ENCODE measurements at regions not wholly inside any gene's neighbourhood (a gene's known extent, or its start where the extent isn't known, plus 50 kb on each side); places are given as distances from the start of the nearest gene placed in this dataset.

DNA sequence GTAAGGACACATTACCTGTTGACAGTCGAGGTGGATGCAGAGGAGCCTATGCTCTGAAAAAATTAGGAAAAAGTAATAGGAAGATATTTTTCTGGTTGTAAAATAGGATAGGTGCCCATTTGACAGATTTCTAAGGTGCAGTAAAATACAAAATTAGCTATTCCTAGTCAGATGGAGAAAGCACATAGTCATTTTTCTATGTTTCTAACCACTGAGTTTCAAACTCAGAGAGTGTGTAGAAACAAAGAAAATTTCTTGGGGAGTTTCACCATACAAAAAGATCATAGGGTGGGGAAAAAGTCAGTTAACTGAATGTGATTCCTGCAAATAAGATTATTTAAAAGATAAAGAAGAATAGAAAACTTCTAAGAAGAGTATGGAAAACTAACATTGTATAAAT, 666.9 kb downstream of the KCNT2 start:
- H3K27ac ChIP-seq = no peak overlapping the region
- no peak overlapping the region for H3K4me3 ChIP-seq
- TF ChIP-seq, protein P1, sequence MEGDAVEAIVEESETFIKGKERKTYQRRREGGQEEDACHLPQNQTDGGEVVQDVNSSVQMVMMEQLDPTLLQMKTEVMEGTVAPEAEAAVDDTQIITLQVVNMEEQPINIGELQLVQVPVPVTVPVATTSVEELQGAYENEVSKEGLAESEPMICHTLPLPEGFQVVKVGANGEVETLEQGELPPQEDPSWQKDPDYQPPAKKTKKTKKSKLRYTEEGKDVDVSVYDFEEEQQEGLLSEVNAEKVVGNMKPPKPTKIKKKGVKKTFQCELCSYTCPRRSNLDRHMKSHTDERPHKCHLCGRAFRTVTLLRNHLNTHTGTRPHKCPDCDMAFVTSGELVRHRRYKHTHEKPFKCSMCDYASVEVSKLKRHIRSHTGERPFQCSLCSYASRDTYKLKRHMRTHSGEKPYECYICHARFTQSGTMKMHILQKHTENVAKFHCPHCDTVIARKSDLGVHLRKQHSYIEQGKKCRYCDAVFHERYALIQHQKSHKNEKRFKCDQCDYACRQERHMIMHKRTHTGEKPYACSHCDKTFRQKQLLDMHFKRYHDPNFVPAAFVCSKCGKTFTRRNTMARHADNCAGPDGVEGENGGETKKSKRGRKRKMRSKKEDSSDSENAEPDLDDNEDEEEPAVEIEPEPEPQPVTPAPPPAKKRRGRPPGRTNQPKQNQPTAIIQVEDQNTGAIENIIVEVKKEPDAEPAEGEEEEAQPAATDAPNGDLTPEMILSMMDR (IDR thresholded peaks at IDR 0.05) = no peak
- TF ChIP-seq EP300 (IDR thresholded peaks at IDR 0.05) = no peak
- H3K36me3 ChIP-seq = no peaks in the 10 kb centered on the region
- no peaks in the 10 kb centered on the region for H3K4me1 ChIP-seq
- no peaks in the 10 kb centered on the region for H3K27me3 ChIP-seq
- DNase-seq (ENCODE audit: low spot score in 2 of 2) = no peak
- H3K9me3 ChIP-seq = no peaks in the 10 kb centered on the region
- WGBS = 88% methylated on average over 1 of the region's 1 CpG

GRCh38 chr1:195939844-195940243, 668.4 kb downstream of the KCNT2 start:
- Histone ChIP-seq H3K36me3 (no peaks in the 10 kb centered on the region), H3K27ac (no peak overlapping the region), H3K4me3 (no peak overlapping the region), H3K9me3 (no peaks in the 10 kb centered on the region), H3K4me1 (no peaks in the 10 kb centered on the region), H3K27me3 (no peaks in the 10 kb centered on the region)
- DNase-seq (ENCODE audit: low spot score in 2 of 2) = no peak
- WGBS = 82% methylated on average over 3 of the region's 3 CpGs
- TF ChIP-seq, protein P1 (IDR thresholded peaks at IDR 0.05) = no peak
- TF ChIP-seq EP300 (IDR thresholded peaks at IDR 0.05) = no peak
- no peak for TF ChIP-seq POLR2AphosphoS5 (IDR thresholded peaks at IDR 0.05)

GRCh38 chr1:195934817-195935553, 673.3 kb downstream of the KCNT2 start:
- no peaks in the 10 kb centered on the region for H3K36me3 ChIP-seq
- no peak for TF ChIP-seq POLR2AphosphoS5 (IDR thresholded peaks at IDR 0.05)
- no peak for TF ChIP-seq EP300 (IDR thresholded peaks at IDR 0.05)
- no peak for TF ChIP-seq POLR2A (IDR thresholded peaks at IDR 0.05)
- TF ChIP-seq, protein P1 (IDR thresholded peaks at IDR 0.05) = no peak
- no peaks in the 10 kb centered on the region for H3K9me3 ChIP-seq
- no peak overlapping the region for H3K27ac ChIP-seq
- H3K4me1 ChIP-seq = no peaks in the 10 kb centered on the region
- 22% methylated on average over 10 of the region's 10 CpGs for WGBS
- no peak overlapping the region for H3K4me3 ChIP-seq
- H3K27me3 ChIP-seq = no peaks in the 10 kb centered on the region
- DNase-seq (ENCODE audit: low spot score in 2 of 2) = no peak

DNA sequence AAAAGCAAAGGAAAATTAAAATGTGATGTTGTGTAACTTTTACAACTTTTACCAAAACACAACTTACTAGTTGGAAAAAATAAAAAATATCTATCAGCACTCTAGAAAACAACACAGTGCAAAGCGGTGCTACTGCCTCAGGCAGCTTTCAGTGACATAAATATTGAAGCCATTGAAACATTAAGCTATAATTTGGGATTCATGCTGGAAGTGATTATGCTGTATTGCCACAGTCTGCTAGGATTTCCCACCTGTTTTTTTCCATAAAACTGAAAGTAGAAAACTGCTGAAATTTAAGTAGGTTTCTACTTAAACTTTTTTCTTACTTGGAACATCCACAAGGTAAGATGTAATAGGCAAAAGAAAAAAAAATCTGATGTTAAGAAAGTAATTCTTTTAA, 674.4 kb downstream of the KCNT2 start:
- TF ChIP-seq POLR2A (IDR thresholded peaks at IDR 0.05) = no peak
- TF ChIP-seq EP300 (IDR thresholded peaks at IDR 0.05) = no peak
- no peak for TF ChIP-seq POLR2AphosphoS5 (IDR thresholded peaks at IDR 0.05)
- TF ChIP-seq, protein P1 (IDR thresholded peaks at IDR 0.05) = no peak
- no peak for DNase-seq (ENCODE audit: low spot score in 2 of 2)
- no peaks in the 10 kb centered on the region for H3K27me3 ChIP-seq
- WGBS = 62% methylated on average over 1 of the region's 1 CpG
- H3K36me3 ChIP-seq = no peaks in the 10 kb centered on the region
- H3K4me1 ChIP-seq = no peaks in the 10 kb centered on the region
- no peak overlapping the region for H3K27ac ChIP-seq
- no peak overlapping the region for H3K4me3 ChIP-seq
- H3K9me3 ChIP-seq = peaks cover 3% of the 10 kb centered on the region

DNA sequence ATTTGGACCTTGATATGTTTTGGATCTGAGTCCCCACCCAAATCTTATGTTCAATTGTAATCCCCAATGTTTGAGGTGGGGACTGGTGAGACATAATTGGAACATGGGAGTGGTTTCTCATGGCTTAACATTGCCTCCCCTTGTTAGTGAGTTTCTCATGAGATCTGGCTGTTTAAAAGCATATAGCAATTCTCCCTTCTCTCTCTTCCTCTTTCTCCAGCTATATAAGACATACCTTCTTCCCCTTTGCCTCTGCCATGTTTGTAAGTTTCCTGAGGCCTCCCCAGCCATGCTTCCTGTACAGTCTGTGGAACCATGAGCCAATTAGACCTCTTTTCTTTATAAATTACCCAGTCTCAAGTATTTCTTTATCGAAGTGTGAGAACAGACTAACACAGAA, 692.4 kb downstream of the KCNT2 start:
- H3K4me1 ChIP-seq = no peaks in the 10 kb centered on the region
- peaks cover 5% of the 10 kb centered on the region for H3K9me3 ChIP-seq
- no peaks in the 10 kb centered on the region for H3K36me3 ChIP-seq
- no peak for DNase-seq (ENCODE audit: low spot score in 2 of 2)
- H3K27me3 ChIP-seq = no peaks in the 10 kb centered on the region
- TF ChIP-seq, protein P1 (IDR thresholded peaks at IDR 0.05) = no peak
- TF ChIP-seq POLR2A (IDR thresholded peaks at IDR 0.05) (no peak), EP300 (IDR thresholded peaks at IDR 0.05) (no peak), POLR2AphosphoS5 (IDR thresholded peaks at IDR 0.05) (no peak)
- H3K27ac ChIP-seq = no peak overlapping the region
- H3K4me3 ChIP-seq = no peak overlapping the region
- WGBS = 87% methylated on average over 1 of the region's 1 CpG
